ENCODE measurements at regions not wholly inside any gene's neighbourhood (a gene's known extent, or its start where the extent isn't known, plus 50 kb on each side); places are given as distances from the start of the nearest gene placed in this dataset.

GRCh38 chr5:67610186-67610912 lies 413.8 kb upstream of the CD180 start:
- TF ChIP-seq CTCF (IDR thresholded peaks at IDR 0.05; ENCODE audit: insufficient read depth, low read length, poor library complexity, severe bottlenecking) = no peak
- no peak for TF ChIP-seq EZH2phosphoT487 (conservative IDR thresholded peaks at IDR 0.05; ENCODE audit: low read length)
